Neural progenitor cell (in vitro differentiated cells): ENCODE measurements at regions not wholly inside any gene's neighbourhood (a gene's known extent, or its start where the extent isn't known, plus 50 kb on each side); places are given as distances from the start of the nearest gene placed in this dataset.
A peak's percentile ranks its signal among the peaks of the same experiment; 100 is the strongest.

Experiments
- CTCF ChIP-seq: fragments of 200-600 bp; sonication (generic); IDR thresholded peaks from 2 replicates; pipeline ENCODE4 v1.5.1; 2017; ENCODE audit warnings: antibody characterized with exemption, mild to moderate bottlenecking
- EZH2 ChIP-seq: fragments of 200-600 bp; sonication (generic); IDR thresholded peaks from 2 replicates; pipeline ENCODE4 v1.6.1; 2017; ENCODE audit warnings: antibody characterized with exemption, mild to moderate bottlenecking, moderate library complexity
- EZH2phosphoT487 ChIP-seq: fragments of 200-600 bp; sonication (generic); IDR thresholded peaks from 2 replicates; pipeline ENCODE4 v1.6.1; 2017; ENCODE audit warnings: antibody characterized with exemption

- TF ChIP-seq CTCF (peak; percentile 83), EZH2 (no peak), EZH2phosphoT487 (no peak)
Observed at GRCh38 chr14:21825149-21825743, 151.6 kb upstream of the OR4E1 start.
